ENCODE measurements at regions not wholly inside any gene's neighbourhood (a gene's known extent, or its start where the extent isn't known, plus 50 kb on each side); places are given as distances from the start of the nearest gene placed in this dataset.

GRCh38 chr15:94734460-94734859 lies 503.1 kb downstream of the MCTP2 start (continued):
- TF ChIP-seq, protein P1, sequence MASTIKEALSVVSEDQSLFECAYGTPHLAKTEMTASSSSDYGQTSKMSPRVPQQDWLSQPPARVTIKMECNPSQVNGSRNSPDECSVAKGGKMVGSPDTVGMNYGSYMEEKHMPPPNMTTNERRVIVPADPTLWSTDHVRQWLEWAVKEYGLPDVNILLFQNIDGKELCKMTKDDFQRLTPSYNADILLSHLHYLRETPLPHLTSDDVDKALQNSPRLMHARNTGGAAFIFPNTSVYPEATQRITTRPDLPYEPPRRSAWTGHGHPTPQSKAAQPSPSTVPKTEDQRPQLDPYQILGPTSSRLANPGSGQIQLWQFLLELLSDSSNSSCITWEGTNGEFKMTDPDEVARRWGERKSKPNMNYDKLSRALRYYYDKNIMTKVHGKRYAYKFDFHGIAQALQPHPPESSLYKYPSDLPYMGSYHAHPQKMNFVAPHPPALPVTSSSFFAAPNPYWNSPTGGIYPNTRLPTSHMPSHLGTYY (CRISPR knock-in tag; IDR thresholded peaks at IDR 0.05), result no peak
- no peak for TF ChIP-seq ETV6 (CRISPR knock-in tag; IDR thresholded peaks at IDR 0.05)
- no peak for TF ChIP-seq ZBTB21 (CRISPR knock-in tag; IDR thresholded peaks at IDR 0.05; ENCODE audit: borderline replicate concordance)
- no peak for TF ChIP-seq USF1 (CRISPR knock-in tag; IDR thresholded peaks at IDR 0.05)
- TF ChIP-seq ZNF396 (CRISPR knock-in tag; IDR thresholded peaks at IDR 0.05; ENCODE audit: borderline replicate concordance), result no peak
- TF ChIP-seq, protein P2, sequence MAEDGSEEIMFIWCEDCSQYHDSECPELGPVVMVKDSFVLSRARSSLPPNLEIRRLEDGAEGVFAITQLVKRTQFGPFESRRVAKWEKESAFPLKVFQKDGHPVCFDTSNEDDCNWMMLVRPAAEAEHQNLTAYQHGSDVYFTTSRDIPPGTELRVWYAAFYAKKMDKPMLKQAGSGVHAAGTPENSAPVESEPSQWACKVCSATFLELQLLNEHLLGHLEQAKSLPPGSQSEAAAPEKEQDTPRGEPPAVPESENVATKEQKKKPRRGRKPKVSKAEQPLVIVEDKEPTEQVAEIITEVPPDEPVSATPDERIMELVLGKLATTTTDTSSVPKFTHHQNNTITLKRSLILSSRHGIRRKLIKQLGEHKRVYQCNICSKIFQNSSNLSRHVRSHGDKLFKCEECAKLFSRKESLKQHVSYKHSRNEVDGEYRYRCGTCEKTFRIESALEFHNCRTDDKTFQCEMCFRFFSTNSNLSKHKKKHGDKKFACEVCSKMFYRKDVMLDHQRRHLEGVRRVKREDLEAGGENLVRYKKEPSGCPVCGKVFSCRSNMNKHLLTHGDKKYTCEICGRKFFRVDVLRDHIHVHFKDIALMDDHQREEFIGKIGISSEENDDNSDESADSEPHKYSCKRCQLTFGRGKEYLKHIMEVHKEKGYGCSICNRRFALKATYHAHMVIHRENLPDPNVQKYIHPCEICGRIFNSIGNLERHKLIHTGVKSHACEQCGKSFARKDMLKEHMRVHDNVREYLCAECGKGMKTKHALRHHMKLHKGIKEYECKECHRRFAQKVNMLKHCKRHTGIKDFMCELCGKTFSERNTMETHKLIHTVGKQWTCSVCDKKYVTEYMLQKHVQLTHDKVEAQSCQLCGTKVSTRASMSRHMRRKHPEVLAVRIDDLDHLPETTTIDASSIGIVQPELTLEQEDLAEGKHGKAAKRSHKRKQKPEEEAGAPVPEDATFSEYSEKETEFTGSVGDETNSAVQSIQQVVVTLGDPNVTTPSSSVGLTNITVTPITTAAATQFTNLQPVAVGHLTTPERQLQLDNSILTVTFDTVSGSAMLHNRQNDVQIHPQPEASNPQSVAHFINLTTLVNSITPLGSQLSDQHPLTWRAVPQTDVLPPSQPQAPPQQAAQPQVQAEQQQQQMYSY (CRISPR knock-in tag; IDR thresholded peaks at IDR 0.05), result no peak

DNA sequence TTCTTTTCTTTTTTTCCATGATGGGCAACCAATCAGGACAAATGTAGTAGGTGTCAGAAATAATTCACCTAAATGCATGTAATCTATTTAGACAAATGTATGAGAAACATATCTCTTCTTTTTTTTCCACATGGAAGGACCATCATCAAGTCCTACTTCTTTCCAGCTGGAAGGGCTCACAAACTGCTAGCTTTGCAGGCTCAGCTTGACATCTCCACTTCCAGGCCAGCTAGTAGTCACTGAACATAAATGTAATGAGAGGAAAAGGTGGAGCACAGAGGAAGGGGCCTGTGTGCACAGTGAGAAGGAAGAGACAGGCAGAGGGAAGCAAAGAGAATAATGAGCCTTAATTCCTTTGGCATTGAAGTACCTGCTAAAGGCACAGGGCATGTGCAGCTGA lies 504.9 kb downstream of the MCTP2 start:
- Mint-ChIP-seq H3K36me3 (no peaks in the 10 kb centered on the region), H3K9me3 (no peaks in the 10 kb centered on the region), H3K4me3 (no peak overlapping the region), H3K27ac (no peak overlapping the region), H3K27me3 (ENCODE audit: low read depth) (no peaks in the 10 kb centered on the region), H3K4me1 (peaks cover 6% of the 10 kb centered on the region; the same call in 1 of the 2 replicates)
- POLR2A ChIA-PET, result no interaction called here
- CTCF ChIA-PET, result no interaction called here
- DNase-seq (ENCODE audit: low spot score) (no peak), ATAC-seq (no peak)
- TF ChIP-seq GTF2I (CRISPR knock-in tag; conservative IDR thresholded peaks at IDR 0.05) (no peak), TEAD4 (CRISPR knock-in tag; IDR thresholded peaks at IDR 0.05) (no peak), SMAD3 (CRISPR knock-in tag; IDR thresholded peaks at IDR 0.05; ENCODE audit: borderline replicate concordance) (no peak), ZSCAN18 (CRISPR knock-in tag; IDR thresholded peaks at IDR 0.05) (no peak), NFYB (CRISPR knock-in tag; conservative IDR thresholded peaks at IDR 0.05; ENCODE audit: low read depth) (no peak), EMX1 (CRISPR knock-in tag; IDR thresholded peaks at IDR 0.05) (no peak), AFF4 (CRISPR knock-in tag; IDR thresholded peaks at IDR 0.05; ENCODE audit: borderline replicate concordance) (no peak), RELA (CRISPR knock-in tag; IDR thresholded peaks at IDR 0.05; ENCODE audit: borderline replicate concordance) (no peak), USF2 (CRISPR knock-in tag; IDR thresholded peaks at IDR 0.05) (no peak)
- TF ChIP-seq, protein P3, sequence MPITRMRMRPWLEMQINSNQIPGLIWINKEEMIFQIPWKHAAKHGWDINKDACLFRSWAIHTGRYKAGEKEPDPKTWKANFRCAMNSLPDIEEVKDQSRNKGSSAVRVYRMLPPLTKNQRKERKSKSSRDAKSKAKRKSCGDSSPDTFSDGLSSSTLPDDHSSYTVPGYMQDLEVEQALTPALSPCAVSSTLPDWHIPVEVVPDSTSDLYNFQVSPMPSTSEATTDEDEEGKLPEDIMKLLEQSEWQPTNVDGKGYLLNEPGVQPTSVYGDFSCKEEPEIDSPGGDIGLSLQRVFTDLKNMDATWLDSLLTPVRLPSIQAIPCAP (CRISPR knock-in tag; IDR thresholded peaks at IDR 0.05), result no peak
- TF ChIP-seq, protein P4, sequence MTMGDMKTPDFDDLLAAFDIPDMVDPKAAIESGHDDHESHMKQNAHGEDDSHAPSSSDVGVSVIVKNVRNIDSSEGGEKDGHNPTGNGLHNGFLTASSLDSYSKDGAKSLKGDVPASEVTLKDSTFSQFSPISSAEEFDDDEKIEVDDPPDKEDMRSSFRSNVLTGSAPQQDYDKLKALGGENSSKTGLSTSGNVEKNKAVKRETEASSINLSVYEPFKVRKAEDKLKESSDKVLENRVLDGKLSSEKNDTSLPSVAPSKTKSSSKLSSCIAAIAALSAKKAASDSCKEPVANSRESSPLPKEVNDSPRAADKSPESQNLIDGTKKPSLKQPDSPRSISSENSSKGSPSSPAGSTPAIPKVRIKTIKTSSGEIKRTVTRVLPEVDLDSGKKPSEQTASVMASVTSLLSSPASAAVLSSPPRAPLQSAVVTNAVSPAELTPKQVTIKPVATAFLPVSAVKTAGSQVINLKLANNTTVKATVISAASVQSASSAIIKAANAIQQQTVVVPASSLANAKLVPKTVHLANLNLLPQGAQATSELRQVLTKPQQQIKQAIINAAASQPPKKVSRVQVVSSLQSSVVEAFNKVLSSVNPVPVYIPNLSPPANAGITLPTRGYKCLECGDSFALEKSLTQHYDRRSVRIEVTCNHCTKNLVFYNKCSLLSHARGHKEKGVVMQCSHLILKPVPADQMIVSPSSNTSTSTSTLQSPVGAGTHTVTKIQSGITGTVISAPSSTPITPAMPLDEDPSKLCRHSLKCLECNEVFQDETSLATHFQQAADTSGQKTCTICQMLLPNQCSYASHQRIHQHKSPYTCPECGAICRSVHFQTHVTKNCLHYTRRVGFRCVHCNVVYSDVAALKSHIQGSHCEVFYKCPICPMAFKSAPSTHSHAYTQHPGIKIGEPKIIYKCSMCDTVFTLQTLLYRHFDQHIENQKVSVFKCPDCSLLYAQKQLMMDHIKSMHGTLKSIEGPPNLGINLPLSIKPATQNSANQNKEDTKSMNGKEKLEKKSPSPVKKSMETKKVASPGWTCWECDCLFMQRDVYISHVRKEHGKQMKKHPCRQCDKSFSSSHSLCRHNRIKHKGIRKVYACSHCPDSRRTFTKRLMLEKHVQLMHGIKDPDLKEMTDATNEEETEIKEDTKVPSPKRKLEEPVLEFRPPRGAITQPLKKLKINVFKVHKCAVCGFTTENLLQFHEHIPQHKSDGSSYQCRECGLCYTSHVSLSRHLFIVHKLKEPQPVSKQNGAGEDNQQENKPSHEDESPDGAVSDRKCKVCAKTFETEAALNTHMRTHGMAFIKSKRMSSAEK (CRISPR knock-in tag; IDR thresholded peaks at IDR 0.05; ENCODE audit: borderline replicate concordance), result no peak
